ENCODE measurements at regions not wholly inside any gene's neighbourhood (a gene's known extent, or its start where the extent isn't known, plus 50 kb on each side); places are given as distances from the start of the nearest gene placed in this dataset.

- Histone ChIP-seq H3K27ac (ENCODE audit: low read depth, low read length) (no peak overlapping the region), H3K27me3 (ENCODE audit: control insufficient read depth, insufficient read depth, low read length, poor library complexity, severe bottlenecking) (peaks cover 57% of the 10 kb centered on the region), H3K4me3 (ENCODE audit: low read length) (no peak overlapping the region), H3K9me3 (ENCODE audit: control insufficient read depth, low read length) (no peaks in the 10 kb centered on the region), H3K4me1 (ENCODE audit: control insufficient read depth, insufficient read depth, low read length) (peaks cover 17% of the 10 kb centered on the region), H3K9ac (ENCODE audit: extremely low read depth, low read length, poor library complexity, severe bottlenecking) (no peak overlapping the region), H3K36me3 (ENCODE audit: control insufficient read depth, insufficient read depth, low read length) (no peaks in the 10 kb centered on the region)
- no peak overlapping the region for H3K4me3 Mint-ChIP-seq
- no peaks in the 10 kb centered on the region for H3K9me3 Mint-ChIP-seq
- H3K27me3 Mint-ChIP-seq (ENCODE audit: insufficient read depth) = peaks cover 49% of the 10 kb centered on the region
- no peak for TF ChIP-seq CTCF (conservative IDR thresholded peaks at IDR 0.05)
- H3K27ac Mint-ChIP-seq = no peak overlapping the region
- H3K4me1 Mint-ChIP-seq = peaks cover 38% of the 10 kb centered on the region
- no peaks in the 10 kb centered on the region for H3K36me3 Mint-ChIP-seq (ENCODE audit: low read depth)
- no peak for DNase-seq
Observed at GRCh38 chr18:26705757-26706156, 157.4 kb upstream of the KCTD1 start.

- peak overlapping the region; percentile 52 for H3K27ac Mint-ChIP-seq
- TF ChIP-seq CTCF (conservative IDR thresholded peaks at IDR 0.05) = no peak
- no peaks in the 10 kb centered on the region for H3K36me3 Mint-ChIP-seq (ENCODE audit: low read depth)
- Histone ChIP-seq H3K9ac (ENCODE audit: extremely low read depth, low read length, poor library complexity, severe bottlenecking) (no peak overlapping the region), H3K9me3 (ENCODE audit: control insufficient read depth, low read length) (no peaks in the 10 kb centered on the region), H3K4me3 (ENCODE audit: low read length) (peak overlapping the region; percentile 19), H3K27me3 (ENCODE audit: control insufficient read depth, insufficient read depth, low read length, poor library complexity, severe bottlenecking) (peaks cover 69% of the 10 kb centered on the region), H3K4me1 (ENCODE audit: control insufficient read depth, insufficient read depth, low read length) (peaks cover 19% of the 10 kb centered on the region), H3K36me3 (ENCODE audit: control insufficient read depth, insufficient read depth, low read length) (no peaks in the 10 kb centered on the region), H3K27ac (ENCODE audit: low read depth, low read length) (no peak overlapping the region)
- peak; percentile 75 for DNase-seq
- peaks cover 15% of the 10 kb centered on the region for H3K4me1 Mint-ChIP-seq
- H3K9me3 Mint-ChIP-seq = no peaks in the 10 kb centered on the region
- no peak overlapping the region for H3K4me3 Mint-ChIP-seq
- 83 to 88% methylated on average over 6 to 7 of the region's 7 CpGs for WGBS, 2 experiments (ENCODE audit: insufficient coverage in 1 of 2, insufficient read length in 1 of 2)
- H3K27me3 Mint-ChIP-seq (ENCODE audit: insufficient read depth) = peaks cover 58% of the 10 kb centered on the region
Observed at GRCh38 chr18:26703170-26703930, 155.0 kb upstream of the KCTD1 start.

GRCh38 chr18:26702086-26702485 is 153.7 kb upstream of the KCTD1 start:
- Histone ChIP-seq H3K36me3 (ENCODE audit: control insufficient read depth, insufficient read depth, low read length) (no peaks in the 10 kb centered on the region), H3K4me3 (ENCODE audit: low read length) (peak overlapping the region; percentile 13), H3K27me3 (ENCODE audit: control insufficient read depth, insufficient read depth, low read length, poor library complexity, severe bottlenecking) (peaks cover 76% of the 10 kb centered on the region), H3K27ac (ENCODE audit: low read depth, low read length) (no peak overlapping the region), H3K9ac (ENCODE audit: extremely low read depth, low read length, poor library complexity, severe bottlenecking) (no peak overlapping the region), H3K4me1 (ENCODE audit: control insufficient read depth, insufficient read depth, low read length) (peaks cover 18% of the 10 kb centered on the region), H3K9me3 (ENCODE audit: control insufficient read depth, low read length) (no peaks in the 10 kb centered on the region)
- Mint-ChIP-seq H3K9me3 (no peaks in the 10 kb centered on the region), H3K4me1 (peaks cover 17% of the 10 kb centered on the region), H3K27ac (no peak overlapping the region), H3K36me3 (ENCODE audit: low read depth) (no peaks in the 10 kb centered on the region), H3K27me3 (ENCODE audit: insufficient read depth) (peaks cover 66% of the 10 kb centered on the region), H3K4me3 (no peak overlapping the region)
- WGBS, 2 experiments (ENCODE audit: insufficient coverage in 1 of 2, insufficient read length in 1 of 2) = 92% methylated on average over 6 of the region's 6 CpGs; no CpG with 5 or more reads in 1 of the 2 experiments
- no peak for TF ChIP-seq CTCF (conservative IDR thresholded peaks at IDR 0.05)
- no peak for DNase-seq
